Globus pallidus (tissue), 1 donor: ENCODE measurements at regions not wholly inside any gene's neighbourhood (a gene's known extent, or its start where the extent isn't known, plus 50 kb on each side); places are given as distances from the start of the nearest gene placed in this dataset.

Experiments
- DNase-seq: peaks from one replicate; pipeline ENCODE4 v3.0.0-alpha.2; 2015; ENCODE audit warnings: low spot score

DNA sequence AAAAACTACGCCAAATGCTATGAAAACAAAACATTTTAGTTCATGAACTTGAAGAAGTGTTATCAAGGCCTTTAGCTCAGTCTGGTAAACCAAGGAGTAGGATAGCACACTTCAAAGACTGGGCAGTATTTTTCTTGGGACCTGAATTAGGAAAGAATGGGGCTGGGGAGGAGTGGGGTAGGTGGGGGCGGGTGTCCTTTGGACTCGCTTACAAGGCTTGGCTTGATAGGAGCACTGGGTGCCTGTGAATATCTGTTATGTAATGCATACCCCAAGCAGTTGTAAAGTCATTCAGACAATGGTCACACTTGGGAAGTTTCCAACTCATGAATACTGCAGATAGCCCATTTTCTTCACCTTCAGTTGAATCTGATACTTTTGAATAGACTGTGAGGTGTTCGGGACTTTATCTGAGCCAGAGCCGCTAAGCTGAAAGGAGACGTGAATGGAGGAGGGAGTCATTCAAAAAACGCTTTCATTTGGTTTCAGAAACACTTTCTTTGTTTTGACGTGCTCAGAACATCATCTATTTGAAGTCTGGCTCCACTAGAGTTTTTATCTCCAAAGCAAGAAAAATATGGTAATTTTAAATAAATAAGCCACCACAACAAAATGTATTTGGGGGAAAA is 70.1 kb upstream of the FAM204A start:
- no peak for DNase-seq

- no peak for DNase-seq
Observed at GRCh38 chr10:118409295-118409694, 67.2 kb upstream of the FAM204A start.

DNA sequence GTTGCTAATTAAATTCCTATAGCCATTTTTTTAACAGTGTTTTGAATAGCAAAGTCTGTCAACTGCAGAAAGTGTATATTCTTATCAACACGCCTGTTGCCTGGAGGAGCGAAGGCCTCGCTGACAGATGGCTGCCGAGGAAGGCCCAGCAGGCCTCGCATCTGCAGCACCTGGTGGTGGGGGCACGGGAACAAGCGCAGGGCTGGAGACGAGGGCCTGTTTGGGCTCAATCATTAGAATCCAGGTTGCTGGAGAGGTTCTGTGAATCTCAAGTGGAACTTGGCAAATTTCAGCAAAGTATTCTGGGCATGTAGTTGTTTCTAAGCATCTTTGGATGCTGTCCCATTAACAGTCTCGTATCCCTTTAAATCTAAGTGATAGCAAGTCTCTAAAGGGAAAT is 66.1 kb upstream of the FAM204A start:
- no peak for DNase-seq

DNA sequence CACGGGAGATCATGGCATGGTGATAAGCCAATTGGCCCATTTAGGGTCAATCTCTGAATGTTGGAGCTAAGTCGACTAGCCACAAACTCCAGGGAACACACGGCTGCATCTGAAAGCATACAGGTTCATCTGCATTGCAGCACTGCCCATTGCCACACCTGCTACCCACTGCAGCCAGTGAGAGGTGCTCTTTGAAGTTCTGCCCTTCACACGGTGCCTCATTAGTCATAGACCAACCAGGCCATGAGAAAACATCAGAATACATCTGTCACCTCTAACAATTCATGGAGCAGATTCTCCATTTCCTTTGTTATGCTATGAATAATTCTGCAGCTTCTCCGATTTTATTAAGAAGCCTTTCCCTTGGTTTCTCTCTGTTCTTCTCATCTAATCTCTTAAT is 65.7 kb upstream of the FAM204A start:
- DNase-seq, result no peak

GRCh38 chr10:118407026-118407425 is 64.9 kb upstream of the FAM204A start:
- no peak for DNase-seq

DNA sequence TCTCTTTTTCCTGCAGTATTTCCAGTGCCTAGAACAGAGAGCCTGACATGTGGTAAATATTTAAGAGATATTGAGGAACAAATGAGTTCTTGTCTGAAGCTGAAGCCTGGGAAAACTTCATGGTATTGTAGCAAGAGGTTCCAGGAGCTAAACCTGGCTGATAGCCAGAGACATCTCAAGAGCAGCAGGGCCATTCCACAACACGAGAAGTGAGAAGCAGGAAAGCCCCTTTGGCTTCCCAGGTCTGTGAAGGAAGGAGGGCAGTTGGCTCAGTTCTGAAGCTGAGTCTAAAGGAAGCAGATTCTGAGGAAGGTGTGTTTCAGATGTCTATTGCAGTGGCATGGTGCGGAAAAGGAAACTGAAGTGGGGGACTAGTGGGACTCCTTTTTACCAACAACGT is 63.8 kb upstream of the FAM204A start:
- no peak for DNase-seq

- no peak for DNase-seq
Observed at GRCh38 chr10:118403967-118404366, 61.8 kb upstream of the FAM204A start.

GRCh38 chr10:118401708-118402193 is 59.6 kb upstream of the FAM204A start:
- no peak for DNase-seq

DNA sequence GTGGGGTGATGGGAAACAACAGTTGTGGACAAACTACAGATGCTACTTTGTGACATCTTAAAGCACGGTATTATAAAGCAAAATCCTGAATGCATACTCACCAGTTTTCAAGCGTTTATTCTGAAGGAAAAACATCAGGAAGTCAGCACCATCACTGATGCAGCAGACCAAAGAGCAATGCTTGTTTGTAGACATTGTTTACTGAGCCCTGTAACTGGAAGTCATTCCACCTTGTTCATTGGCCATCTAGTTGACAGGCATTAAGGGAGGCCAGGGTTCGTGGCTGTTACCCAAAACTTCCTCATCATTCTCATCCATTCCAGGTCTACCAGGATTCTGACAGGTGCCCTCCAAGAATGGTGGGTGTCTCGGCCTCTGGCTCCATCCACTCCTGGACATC is 55.3 kb upstream of the FAM204A start:
- no peak for DNase-seq

DNA sequence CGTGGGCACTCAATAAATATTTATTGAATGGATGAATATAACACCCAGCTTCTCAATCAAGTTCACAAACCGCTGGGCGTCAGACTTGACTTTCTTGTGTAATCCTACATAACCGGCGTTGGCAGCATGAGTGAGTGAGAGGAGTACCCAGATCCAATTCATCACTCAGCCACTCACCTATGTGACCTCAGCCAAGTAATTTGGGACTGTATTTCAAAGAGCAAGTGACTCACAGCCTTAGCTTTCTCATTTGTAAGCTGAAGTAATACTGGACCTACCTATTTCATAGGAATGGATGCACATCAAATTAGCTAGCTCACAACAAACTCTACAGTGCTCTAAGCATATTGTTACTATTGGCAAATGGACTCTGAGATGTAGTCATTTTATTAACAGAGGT is 53.8 kb upstream of the FAM204A start:
- DNase-seq, result no peak

GRCh38 chr10:118394301-118395200 is 52.4 kb upstream of the FAM204A start:
- DNase-seq, result no peak

DNA sequence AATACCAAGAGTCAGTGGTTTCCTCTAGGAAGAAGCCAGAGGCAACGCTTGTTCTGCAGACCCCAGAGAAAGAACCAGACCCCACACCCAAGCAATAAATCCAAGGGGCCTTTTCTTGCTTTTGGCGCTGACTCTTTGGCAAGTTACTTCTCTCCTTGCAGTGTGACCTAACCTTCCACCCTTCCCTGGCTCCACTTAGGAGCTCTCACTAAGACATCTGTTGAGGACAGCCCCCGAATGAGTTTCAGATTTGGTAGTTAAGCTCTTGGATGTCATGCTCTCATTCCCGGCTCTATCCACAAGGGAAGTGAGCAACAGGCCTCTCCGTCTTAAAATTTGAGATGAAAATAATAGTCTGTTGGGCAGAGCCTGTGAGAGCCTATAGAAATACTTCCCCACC is 50.6 kb upstream of the FAM204A start:
- DNase-seq, result no peak
